SK-MEL-5 (cell line): ENCODE measurements at regions not wholly inside any gene's neighbourhood (a gene's known extent, or its start where the extent isn't known, plus 50 kb on each side); places are given as distances from the start of the nearest gene placed in this dataset.

ENCODE experiments used
- DNase-seq: peaks from one replicate; pipeline ENCODE4 v3.0.0-alpha.2; 2016; ENCODE audit warnings: low read depth, low spot score
- in situ Hi-C: cut with HindIII; loops from 2 replicates; pipeline ENCODE4 v1.10.0; 2016; ENCODE audit warnings: low sequenced_read_pairs, high pct_unique_total_duplicates, low pct_unique_long_range_greater_than_20kb

- in situ Hi-C loops, result no loop called here
- DNase-seq, result no peak
Observed at GRCh38 chr12:24759155-24759554, 189.7 kb downstream of the BCAT1 start.

GRCh38 chr12:24756479-24757024 is 192.3 kb downstream of the BCAT1 start:
- DNase-seq, result peak; percentile 84
- in situ Hi-C loops, result no loop called here

GRCh38 chr12:24754690-24755638 is 193.9 kb downstream of the BCAT1 start:
- no peak for DNase-seq
- in situ Hi-C loops, result no loop called here

GRCh38 chr12:24752763-24753462 is 196.0 kb downstream of the BCAT1 start:
- in situ Hi-C loops, result no loop called here

GRCh38 chr12:24751181-24751580 is 197.7 kb downstream of the BCAT1 start:
- in situ Hi-C loops, result no loop called here
- DNase-seq, result no peak

More at GRCh38 chr12:24752763-24753462, 196.0 kb downstream of the BCAT1 start:
- no peak for DNase-seq

- DNase-seq, result no peak
- in situ Hi-C loops, result no loop called here
Observed at GRCh38 chr12:24750263-24750662, 198.6 kb downstream of the BCAT1 start.

GRCh38 chr12:24749171-24749570 is 199.7 kb downstream of the BCAT1 start:
- DNase-seq, result no peak
- in situ Hi-C loops, result no loop called here

- no peak for DNase-seq
- in situ Hi-C loops, result no loop called here
Observed at GRCh38 chr12:24748326-24748725, 200.6 kb downstream of the BCAT1 start.

GRCh38 chr12:24746864-24747263 is 202.0 kb downstream of the BCAT1 start:
- peak; percentile 17 for DNase-seq
- in situ Hi-C loops, result no loop called here

- in situ Hi-C loops, result no loop called here
- DNase-seq, result peak; percentile 87
Observed at GRCh38 chr12:24746006-24746671, 202.8 kb downstream of the BCAT1 start.

- in situ Hi-C loops, result no loop called here
Observed at GRCh38 chr12:24743941-24744793, 204.7 kb downstream of the BCAT1 start.

GRCh38 chr12:24742378-24742777 is 206.5 kb downstream of the BCAT1 start:
- DNase-seq, result no peak
- in situ Hi-C loops, result no loop called here

More at GRCh38 chr12:24743941-24744793, 204.7 kb downstream of the BCAT1 start:
- no peak for DNase-seq

- in situ Hi-C loops, result no loop called here
- DNase-seq, result no peak
Observed at GRCh38 chr12:24741216-24741615, 207.7 kb downstream of the BCAT1 start.

GRCh38 chr12:24739106-24739779 is 209.7 kb downstream of the BCAT1 start:
- in situ Hi-C loops, result no loop called here
- no peak for DNase-seq

- in situ Hi-C loops, result no loop called here
- DNase-seq, result no peak
Observed at GRCh38 chr12:24738441-24738840, 210.5 kb downstream of the BCAT1 start.

- DNase-seq, result no peak
- in situ Hi-C loops, result no loop called here
Observed at GRCh38 chr12:24731596-24731995, 217.3 kb downstream of the BCAT1 start.

- DNase-seq, result no peak
- in situ Hi-C loops, result no loop called here
Observed at GRCh38 chr12:24730489-24730896, 218.4 kb downstream of the BCAT1 start.
